ENCODE measurements at regions not wholly inside any gene's neighbourhood (a gene's known extent, or its start where the extent isn't known, plus 50 kb on each side); places are given as distances from the start of the nearest gene placed in this dataset.

GRCh38 chr6:16974704-16975359, 127.0 kb upstream of the STMND1 start:
- DNase-seq = no peak

- DNase-seq = no peak
Measured at GRCh38 chr6:16974387-16974673, 127.5 kb upstream of the STMND1 start.

GRCh38 chr6:16973545-16974386, 128.1 kb upstream of the STMND1 start:
- DNase-seq = no peak

GRCh38 chr6:16973051-16973450, 128.8 kb upstream of the STMND1 start:
- DNase-seq = no peak

GRCh38 chr6:16972535-16972934, 129.3 kb upstream of the STMND1 start:
- no peak for DNase-seq

- DNase-seq = no peak
Measured at GRCh38 chr6:16969699-16970655, 131.9 kb upstream of the STMND1 start.

GRCh38 chr6:16968101-16968500, 133.7 kb upstream of the STMND1 start:
- no peak for DNase-seq

- DNase-seq = no peak
Measured at GRCh38 chr6:16967470-16967817, 134.4 kb upstream of the STMND1 start.

- DNase-seq = no peak
Measured at GRCh38 chr6:16966791-16967469, 134.9 kb upstream of the STMND1 start.

- DNase-seq = no peak
Measured at GRCh38 chr6:16965689-16966088, 136.2 kb upstream of the STMND1 start.

- peak; percentile 91 for DNase-seq
Measured at GRCh38 chr6:16964553-16965499, 137.0 kb upstream of the STMND1 start.

GRCh38 chr6:16961577-16961976, 140.3 kb upstream of the STMND1 start:
- no peak for DNase-seq

- DNase-seq = no peak
Measured at GRCh38 chr6:16959789-16960188, 142.1 kb upstream of the STMND1 start.

- no peak for DNase-seq
Measured at GRCh38 chr6:16956361-16956760, 145.5 kb upstream of the STMND1 start.

- no peak for DNase-seq
Measured at GRCh38 chr6:16955899-16956298, 146.0 kb upstream of the STMND1 start.

- DNase-seq = no peak
Measured at GRCh38 chr6:16953905-16954304, 147.9 kb upstream of the STMND1 start.

- DNase-seq = no peak
Measured at GRCh38 chr6:16953446-16953845, 148.4 kb upstream of the STMND1 start.

GRCh38 chr6:16950825-16951495, 150.9 kb upstream of the STMND1 start:
- DNase-seq = no peak

GRCh38 chr6:16950302-16950701, 151.5 kb upstream of the STMND1 start:
- no peak for DNase-seq

GRCh38 chr6:16949716-16950115, 152.1 kb upstream of the STMND1 start:
- no peak for DNase-seq

- DNase-seq = no peak
Measured at GRCh38 chr6:16948396-16948795, 153.5 kb upstream of the STMND1 start.
